Osteoblast (primary cell): ENCODE measurements at regions not wholly inside any gene's neighbourhood (a gene's known extent, or its start where the extent isn't known, plus 50 kb on each side); places are given as distances from the start of the nearest gene placed in this dataset.
A peak's percentile ranks its signal among the peaks of the same experiment; 100 is the strongest.

Experiments
- DNase-seq: peaks from one replicate; pipeline ENCODE4 v3.0.0; 2011; ENCODE audit warnings: low spot score, mixed read lengths; ENCODE audit not compliant: insufficient read length; ENCODE audit errors: missing footprints
- H2AFZ ChIP-seq: 2 replicates; pipeline ENCODE4 v1.6.0; 2011; ENCODE audit warnings: mild to moderate bottlenecking, low read length
- H3K27ac ChIP-seq: 2 replicates; pipeline ENCODE4 v1.5.1; 2011; ENCODE audit warnings: mild to moderate bottlenecking, low read depth, low read length, moderate library complexity
- H3K27me3 ChIP-seq: 2 replicates; pipeline ENCODE4 v1.6.0; 2012; ENCODE audit warnings: mild to moderate bottlenecking, control low read depth, inconsistent platforms, low read length, moderate library complexity; ENCODE audit not compliant: insufficient read depth
- H3K36me3 ChIP-seq: 2 replicates; pipeline ENCODE4 v1.5.1; 2011; ENCODE audit warnings: mild to moderate bottlenecking, low read length, control low read depth, moderate library complexity; ENCODE audit not compliant: insufficient read depth
- H3K4me1 ChIP-seq: 2 replicates; pipeline ENCODE4 v1.5.1; 2011; ENCODE audit warnings: mild to moderate bottlenecking, low read length, control low read depth, moderate library complexity; ENCODE audit not compliant: insufficient read depth
- H3K4me2 ChIP-seq: 2 replicates; pipeline ENCODE4 v1.6.0; 2011; ENCODE audit warnings: mild to moderate bottlenecking, low read length; ENCODE audit not compliant: insufficient read depth
- H3K4me3 ChIP-seq: fragments of 200-600 bp; sonication (generic); 3 replicates; pipeline ENCODE4 v1.5.1; 2012; ENCODE audit warnings: mild to moderate bottlenecking, low read length, inconsistent platforms; ENCODE audit not compliant: insufficient read depth
- H3K79me2 ChIP-seq: 2 replicates; pipeline ENCODE4 v1.6.0; 2012; ENCODE audit warnings: mild to moderate bottlenecking, low read length, control low read depth, inconsistent platforms; ENCODE audit not compliant: insufficient read depth
- H3K9me3 ChIP-seq: 2 replicates; pipeline ENCODE4 v1.5.1; 2011; ENCODE audit warnings: low read depth, low read length, control low read depth
- H4K20me1 ChIP-seq: 2 replicates; pipeline ENCODE4 v1.6.0; 2012; ENCODE audit warnings: mild to moderate bottlenecking, low read length, control low read depth; ENCODE audit not compliant: insufficient read depth
- CTCF ChIP-seq: IDR thresholded peaks from 2 replicates; pipeline ENCODE4 v1.5.1; 2011; ENCODE audit warnings: mild to moderate bottlenecking, low read depth, low read length, moderate library complexity; ENCODE audit errors: extremely low read depth

- Histone ChIP-seq H3K27ac (no peak overlapping the region), H2AFZ (no peak overlapping the region), H4K20me1 (no peaks in the 10 kb centered on the region), H3K36me3 (no peaks in the 10 kb centered on the region), H3K79me2 (no peaks in the 10 kb centered on the region), H3K9me3 (no peaks in the 10 kb centered on the region), H3K4me3 (no peak overlapping the region), H3K4me2 (no peak overlapping the region), H3K4me1 (no peaks in the 10 kb centered on the region), H3K27me3 (no peaks in the 10 kb centered on the region)
- TF ChIP-seq CTCF = no peak
- peak; percentile 83 for DNase-seq
Measured at GRCh38 chr3:8223766-8224165, 277.9 kb upstream of the LMCD1 start.

GRCh38 chr3:8224941-8225340 is 276.7 kb upstream of the LMCD1 start:
- Histone ChIP-seq H3K4me3 (no peak overlapping the region), H3K27me3 (no peaks in the 10 kb centered on the region), H4K20me1 (no peaks in the 10 kb centered on the region), H3K4me1 (no peaks in the 10 kb centered on the region), H2AFZ (no peak overlapping the region), H3K9me3 (no peaks in the 10 kb centered on the region), H3K4me2 (no peak overlapping the region), H3K79me2 (no peaks in the 10 kb centered on the region), H3K27ac (no peak overlapping the region), H3K36me3 (no peaks in the 10 kb centered on the region)
- peak; percentile 14 for DNase-seq
- no peak for TF ChIP-seq CTCF

- Histone ChIP-seq H3K27ac (no peak overlapping the region), H3K4me2 (no peak overlapping the region), H2AFZ (no peak overlapping the region), H3K27me3 (no peaks in the 10 kb centered on the region), H3K36me3 (no peaks in the 10 kb centered on the region), H3K79me2 (no peaks in the 10 kb centered on the region), H3K4me3 (no peak overlapping the region), H3K9me3 (no peaks in the 10 kb centered on the region), H3K4me1 (no peaks in the 10 kb centered on the region), H4K20me1 (no peaks in the 10 kb centered on the region)
- no peak for DNase-seq
- no peak for TF ChIP-seq CTCF
Measured at GRCh38 chr3:8233938-8234337, 267.7 kb upstream of the LMCD1 start.

GRCh38 chr3:8236264-8236663 is 265.4 kb upstream of the LMCD1 start:
- Histone ChIP-seq H3K4me1 (no peaks in the 10 kb centered on the region), H3K9me3 (no peaks in the 10 kb centered on the region), H3K4me3 (no peak overlapping the region), H3K36me3 (no peaks in the 10 kb centered on the region), H3K79me2 (no peaks in the 10 kb centered on the region), H3K27me3 (no peaks in the 10 kb centered on the region), H3K4me2 (no peak overlapping the region), H3K27ac (no peak overlapping the region), H4K20me1 (no peaks in the 10 kb centered on the region), H2AFZ (no peak overlapping the region)
- TF ChIP-seq CTCF = no peak
- no peak for DNase-seq
